DLD1 (cell line): ENCODE measurements at regions not wholly inside any gene's neighbourhood (a gene's known extent, or its start where the extent isn't known, plus 50 kb on each side); places are given as distances from the start of the nearest gene placed in this dataset.

Source experiments
- in situ Hi-C: cut with HindIII; loops from 2 replicates; pipeline ENCODE4 v1.10.0; 2017; ENCODE audit warnings: low sequenced_read_pairs

DNA sequence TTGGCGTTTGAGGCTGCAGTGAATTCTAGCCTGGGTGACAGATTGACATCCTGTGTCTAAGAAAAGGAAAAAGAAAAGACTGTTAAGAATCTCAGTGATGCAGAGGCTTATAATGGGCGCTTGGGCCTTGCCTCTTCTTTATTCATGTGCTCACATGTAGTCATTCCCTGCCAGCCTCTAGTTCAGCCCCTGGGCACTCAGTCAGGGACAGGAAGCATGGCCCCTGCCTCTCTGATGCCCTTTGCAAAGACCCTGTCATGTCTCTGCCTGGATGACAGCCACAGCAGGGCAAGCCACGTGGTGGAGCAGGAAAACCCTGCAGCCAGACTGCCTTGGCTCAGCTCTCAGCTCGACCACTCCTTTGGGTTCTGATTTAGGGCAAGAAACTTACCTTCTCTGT is 368.9 kb downstream of the RPS24 start:
- in situ Hi-C loops = no loop called here

DNA sequence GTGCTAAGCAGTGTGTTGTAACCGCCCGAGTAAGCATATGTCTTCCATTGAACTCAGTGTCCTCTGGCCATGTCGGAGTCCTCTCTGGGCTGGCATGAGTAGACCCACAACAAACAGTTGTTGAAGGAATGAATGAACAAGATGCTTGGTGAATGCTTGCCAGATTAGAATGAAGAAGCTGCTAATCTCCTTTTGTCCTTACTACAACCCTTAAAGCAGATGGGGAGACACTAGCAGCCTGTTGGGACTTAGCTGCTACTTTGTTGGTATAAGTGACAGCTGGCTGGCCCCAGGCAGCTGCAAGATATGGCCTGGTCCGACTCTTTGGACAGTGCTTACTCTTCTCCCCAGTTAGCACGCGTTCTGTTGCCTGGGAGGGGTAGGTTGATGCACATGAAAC is 370.1 kb downstream of the RPS24 start:
- in situ Hi-C loops = no loop called here

DNA sequence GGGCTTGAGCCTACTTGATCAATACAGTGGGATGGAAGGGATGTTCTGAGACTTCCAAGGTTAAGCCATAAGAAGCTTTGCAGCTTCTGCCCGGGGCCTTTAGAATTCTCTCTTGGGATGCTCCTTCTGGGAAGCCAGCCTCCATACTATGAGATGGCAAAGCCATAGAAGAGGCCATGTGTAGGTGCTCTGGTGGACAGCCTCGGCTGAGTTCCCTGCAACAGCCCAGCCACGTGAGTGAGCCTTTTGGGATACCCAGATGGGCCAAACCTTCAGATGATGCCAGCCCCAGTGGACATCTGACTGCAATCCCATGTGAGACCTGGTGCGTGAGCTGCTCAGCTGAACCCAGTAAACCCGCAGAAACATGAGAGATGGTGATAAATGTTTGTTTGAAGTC is 370.6 kb downstream of the RPS24 start:
- in situ Hi-C loops = no loop called here

DNA sequence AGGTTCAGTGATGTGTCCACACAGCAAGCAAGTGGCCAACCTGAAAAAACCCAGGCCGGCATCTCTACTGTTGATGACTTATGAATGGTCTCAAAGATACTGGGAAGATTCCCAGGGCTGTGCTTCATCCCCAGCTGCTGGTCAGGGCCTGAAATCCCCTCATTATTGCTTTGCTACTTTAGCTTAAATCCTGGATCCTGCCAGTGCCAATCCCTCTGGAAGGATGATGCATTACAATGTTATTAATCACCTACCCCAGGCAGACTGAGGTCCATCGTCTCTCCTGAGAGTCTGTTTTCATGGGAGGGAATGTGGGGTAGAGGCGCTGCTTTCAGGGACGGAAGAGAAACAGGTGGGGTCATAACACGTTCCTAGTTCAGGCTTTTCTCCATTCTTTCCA is 371.6 kb downstream of the RPS24 start:
- in situ Hi-C loops = no loop called here

DNA sequence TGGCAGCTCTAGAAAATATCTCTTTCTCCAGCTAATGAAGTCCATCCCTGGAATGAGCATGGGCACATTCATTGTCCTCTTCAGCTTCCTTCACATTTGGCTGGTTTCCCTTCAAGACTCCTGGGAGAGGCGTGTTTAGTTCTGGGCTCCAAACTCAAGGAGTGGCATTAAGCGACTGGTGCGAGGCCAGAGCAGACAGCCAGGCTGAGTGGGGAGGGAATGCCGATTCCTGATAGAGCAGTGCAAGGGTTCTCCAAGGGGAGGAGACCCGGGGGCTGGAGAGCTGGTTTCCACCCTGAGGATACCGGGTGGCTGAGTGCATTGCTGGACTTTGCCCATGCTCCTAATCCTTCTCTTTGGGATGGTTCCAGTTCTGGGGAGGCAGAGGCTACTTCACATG is 372.1 kb downstream of the RPS24 start:
- in situ Hi-C loops = no loop called here

DNA sequence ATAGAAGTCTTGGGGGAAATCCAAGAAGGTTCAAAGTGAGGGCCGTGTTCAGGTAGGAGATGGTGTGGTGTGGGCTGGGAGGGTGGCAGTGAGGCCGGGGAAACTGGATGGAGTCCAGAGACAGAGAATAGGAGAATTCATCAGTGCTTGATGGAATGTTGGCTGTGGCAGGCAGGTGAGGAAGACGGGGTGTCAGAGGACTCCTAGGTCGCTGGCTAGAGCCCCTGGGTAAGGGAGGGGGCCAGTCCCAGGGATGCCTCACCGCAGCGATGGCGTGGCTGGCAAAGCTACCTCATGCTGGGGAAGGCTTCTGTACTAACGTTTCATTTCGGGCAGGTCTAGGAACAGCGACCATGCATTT is 373.0 kb downstream of the RPS24 start:
- in situ Hi-C loops = no loop called here

DNA sequence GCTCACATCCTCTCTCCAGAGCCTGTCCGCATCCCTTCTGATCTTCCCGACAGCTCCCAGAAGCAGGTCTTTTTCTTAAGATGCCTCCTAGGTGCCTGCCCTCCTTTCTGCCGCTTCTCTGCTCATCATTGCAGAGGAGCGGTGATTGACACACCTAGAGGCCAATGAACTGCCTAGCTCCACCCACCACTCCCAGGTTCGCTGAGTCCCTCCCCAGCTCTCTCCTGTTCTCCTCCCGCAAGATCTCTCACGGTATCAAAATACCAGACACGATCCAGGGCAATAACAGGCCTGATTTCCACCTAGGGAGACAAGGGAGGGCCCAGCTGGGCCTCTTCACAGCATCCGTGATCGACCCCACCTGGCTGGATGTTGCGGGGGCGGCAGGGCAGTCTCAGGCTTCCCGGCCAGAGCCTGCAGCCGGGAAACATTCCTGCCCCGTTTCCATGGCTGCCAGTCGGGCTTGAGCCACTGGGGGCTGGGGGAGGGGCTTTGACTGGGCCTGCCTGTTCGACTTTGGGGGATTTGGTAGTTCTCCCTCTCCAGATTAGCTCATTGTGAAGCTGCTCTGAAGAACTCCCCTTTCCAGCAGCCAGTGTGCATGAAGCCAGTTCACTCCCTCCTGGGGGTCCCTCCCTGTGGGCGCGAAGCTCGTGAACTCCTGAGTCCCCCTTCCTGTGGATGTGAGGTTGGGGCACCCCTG is 373.5 kb downstream of the RPS24 start:
- in situ Hi-C loops = no loop called here

DNA sequence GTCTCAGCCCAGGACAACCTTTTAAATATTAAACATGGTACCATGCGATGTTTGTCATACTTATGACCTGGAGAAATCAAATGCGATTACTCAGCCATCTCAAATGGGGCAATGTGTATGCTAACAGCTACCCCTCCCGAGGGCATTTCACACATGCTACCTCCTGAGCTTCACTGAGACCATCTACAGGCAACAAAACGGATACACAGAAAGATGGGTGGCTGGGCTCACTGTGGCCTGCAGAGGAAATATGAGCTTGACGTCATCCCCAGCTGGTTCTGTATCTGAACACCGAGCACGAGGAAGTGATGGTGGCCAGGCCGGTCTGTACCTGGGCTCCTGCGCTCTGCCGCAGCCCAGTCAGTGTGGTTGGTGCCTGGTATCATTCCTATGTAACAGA is 374.3 kb downstream of the RPS24 start:
- in situ Hi-C loops = no loop called here

DNA sequence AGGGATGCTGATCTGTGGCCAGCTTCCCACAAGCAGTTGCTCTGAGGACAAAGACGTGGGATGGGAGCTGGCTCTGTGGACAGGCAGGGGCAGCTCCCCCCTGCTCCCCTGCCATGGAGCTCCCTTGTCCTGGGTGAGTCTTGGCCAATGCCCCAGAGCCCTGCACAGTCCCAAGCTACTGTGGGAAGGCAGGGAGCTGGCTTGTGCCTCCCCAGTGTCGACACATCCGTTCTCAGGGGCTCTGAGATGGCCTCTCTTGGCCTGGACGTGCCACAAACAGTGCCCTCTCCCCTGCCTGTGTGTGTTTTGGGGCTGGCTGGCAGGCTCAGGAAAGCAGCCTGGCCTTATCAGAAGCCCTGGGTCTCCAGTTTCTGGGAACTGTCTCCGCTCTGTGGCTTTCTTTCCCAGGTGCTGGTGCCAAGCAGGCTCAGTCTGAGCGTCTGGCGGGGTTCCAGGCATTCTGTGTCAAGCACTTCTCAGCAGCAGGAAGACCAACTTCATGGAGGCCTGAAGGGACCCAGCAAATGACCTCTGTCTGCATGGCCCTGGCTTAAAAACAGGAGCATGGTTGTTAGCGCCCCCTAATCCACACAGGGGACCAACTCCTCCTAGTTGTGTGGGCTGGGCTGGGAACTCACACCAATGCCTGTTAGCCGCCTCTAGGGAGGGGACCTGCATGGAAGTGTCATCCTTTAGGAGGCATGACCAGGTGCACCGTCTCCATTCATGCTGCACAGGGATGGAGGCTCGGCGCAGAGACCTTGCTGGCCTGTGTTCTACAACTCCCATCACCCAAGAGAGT is 375.2 kb downstream of the RPS24 start:
- in situ Hi-C loops = no loop called here

DNA sequence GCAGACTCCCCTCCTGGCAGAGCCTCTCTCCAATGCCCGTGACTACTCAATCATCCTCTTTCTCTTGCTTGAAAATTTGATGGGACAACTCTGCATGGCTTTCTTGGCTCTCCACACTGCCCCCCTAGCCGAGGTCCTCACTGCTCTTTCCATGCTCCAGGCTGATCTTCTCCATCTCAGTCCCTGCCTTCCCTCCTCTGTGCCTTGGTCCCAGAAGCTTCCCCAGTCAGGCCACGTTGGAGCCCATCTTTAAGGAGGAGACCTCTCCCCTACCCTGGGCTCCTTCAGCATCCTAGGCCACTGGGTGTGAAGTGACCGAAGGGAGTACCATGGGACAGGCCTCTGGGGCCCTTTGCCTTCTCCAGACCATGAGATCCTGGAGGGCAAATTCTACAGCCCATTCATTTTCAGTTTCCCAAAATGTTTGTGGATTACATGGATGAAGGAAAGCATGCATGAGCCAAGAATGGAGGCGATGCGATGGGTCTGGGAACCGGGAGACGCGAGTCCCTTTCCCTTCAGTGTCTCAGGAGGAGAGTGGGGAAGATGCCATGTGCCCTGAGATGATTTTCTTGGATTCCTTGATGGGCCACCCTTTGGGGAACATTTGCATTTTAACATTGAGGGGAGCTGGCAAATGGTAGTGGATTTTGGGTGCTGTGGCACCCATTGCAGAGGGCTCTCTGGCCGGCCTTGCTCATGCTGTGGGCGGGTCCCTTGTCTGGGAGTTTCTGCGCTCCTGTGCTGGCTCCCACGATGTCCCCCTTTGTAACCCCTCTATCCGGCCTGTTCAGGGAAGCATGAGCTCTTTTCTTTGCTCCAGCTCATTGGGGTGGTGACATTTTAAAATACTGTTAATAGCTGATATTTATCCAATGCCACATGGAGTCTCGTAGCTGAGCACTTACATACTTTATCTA is 376.6 kb downstream of the RPS24 start:
- in situ Hi-C loops = no loop called here

DNA sequence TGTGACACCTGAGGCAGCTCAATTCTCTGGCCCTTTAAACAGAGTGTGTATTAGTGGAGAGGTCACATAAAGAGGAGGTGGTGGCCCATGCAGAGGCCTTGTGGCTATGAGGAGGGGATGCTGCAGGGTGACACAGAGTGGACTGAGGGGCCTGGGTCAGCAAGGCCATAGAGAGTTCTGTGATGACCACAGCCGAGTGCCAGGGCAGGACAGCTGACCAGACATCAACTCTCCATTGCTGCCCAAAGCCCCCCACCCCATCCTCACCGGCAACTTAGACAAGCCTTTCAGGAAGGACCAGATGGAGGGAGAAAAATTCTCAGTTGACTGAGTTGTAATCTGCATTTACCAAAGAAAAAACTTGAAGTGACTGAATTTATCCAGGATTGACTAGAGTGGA is 378.1 kb downstream of the RPS24 start:
- in situ Hi-C loops = no loop called here

DNA sequence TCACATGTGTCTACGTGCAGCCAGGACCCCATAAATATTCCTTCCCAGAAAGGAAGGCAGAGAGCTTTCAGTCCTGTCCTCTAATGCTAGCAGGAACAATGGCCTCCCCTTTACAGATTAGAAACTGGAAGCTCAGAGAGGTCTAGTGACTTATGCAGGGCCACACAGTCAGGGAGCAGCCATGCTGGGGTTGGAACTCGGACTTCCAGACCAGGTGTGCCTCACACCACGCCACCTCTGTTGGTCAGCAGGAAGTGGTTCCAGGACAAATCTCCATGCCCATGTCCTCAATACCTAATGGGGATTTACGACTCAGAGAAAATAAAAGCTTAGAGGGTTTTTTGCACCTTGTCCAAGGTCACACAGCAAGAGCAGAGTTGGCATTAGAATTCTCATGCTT is 378.9 kb downstream of the RPS24 start:
- in situ Hi-C loops = no loop called here

DNA sequence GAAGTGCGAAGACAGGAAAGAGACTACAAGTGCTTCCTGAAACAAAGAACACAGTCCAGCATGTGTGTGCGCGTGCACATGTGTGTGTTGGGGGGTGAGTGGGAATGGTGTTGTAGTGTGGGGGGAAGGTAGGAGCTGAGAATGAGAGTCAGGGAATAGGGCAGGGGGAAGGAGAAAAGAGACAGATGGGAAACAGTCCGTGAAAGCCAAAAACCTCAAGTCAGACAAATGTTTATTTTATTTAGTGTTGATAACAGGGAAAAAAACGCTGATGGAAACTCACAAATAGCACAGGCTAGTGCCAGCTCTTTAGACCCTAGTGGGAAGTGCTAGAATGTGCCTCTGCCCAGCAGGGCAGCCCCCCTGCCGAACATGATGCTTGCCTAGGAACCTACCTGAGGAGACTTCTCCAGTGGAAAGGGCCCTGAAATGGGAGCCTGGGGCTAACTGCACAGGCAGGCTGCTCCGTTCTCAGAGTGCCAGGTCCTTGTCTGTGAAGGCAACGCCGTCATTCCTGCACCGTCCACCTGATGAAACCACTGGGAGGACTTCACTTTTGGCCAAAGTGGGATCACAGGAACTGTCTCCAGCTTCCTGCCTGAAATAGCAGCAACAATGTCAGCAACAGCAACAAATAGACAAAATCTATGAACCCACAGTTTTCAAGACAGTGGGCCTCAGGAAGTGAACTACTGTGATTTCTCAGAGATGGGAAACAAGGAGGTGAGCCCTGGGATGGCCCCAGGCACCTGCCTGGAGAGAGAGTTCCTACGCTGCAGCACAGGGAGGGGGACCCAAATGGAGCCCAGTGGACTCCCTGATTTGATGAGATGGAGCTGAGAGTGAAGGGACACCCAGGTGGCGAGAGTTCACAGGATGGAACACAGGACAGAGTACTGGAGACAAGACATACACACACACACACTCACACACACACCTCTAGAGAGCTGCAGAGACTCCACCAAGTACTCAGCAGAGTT is 379.7 kb downstream of the RPS24 start:
- in situ Hi-C loops = no loop called here

DNA sequence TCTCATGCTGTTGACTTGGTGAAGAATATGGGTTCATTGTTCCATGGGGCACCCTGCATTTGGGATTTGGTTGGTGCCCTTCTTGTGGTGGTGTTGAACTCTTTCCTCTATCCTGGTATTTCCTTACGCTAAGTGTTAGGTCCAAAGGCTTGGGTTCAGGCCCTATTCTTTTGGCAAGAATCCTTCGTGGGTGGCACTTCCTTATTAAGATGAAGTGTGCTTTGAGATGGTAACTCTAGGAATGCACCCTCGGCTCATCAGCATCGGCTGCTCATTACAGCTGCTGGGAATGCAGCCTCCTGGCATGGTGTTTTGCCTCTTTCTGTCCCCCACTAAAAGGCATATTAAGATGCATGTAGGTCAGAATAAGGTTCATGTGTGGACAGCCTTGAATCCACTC is 380.7 kb downstream of the RPS24 start:
- in situ Hi-C loops = no loop called here

DNA sequence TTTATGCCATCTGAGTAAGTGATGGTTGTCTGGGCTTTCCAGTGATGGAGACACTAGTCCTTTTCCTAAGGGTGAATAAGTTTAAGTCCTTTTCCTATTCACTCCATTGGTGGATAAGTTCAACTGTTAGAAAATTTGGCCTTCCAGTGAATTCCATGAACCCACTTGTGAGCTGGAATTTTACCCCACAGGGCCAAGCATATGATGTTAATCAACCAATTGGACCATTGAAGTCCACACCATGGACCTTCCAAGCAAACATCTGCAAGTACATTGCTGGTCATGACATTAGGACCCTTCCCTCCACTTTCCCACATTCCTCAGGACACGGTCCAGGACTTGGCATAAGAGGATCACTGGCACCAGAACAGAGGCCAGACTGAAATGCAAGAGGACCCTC is 381.4 kb downstream of the RPS24 start:
- in situ Hi-C loops = no loop called here

DNA sequence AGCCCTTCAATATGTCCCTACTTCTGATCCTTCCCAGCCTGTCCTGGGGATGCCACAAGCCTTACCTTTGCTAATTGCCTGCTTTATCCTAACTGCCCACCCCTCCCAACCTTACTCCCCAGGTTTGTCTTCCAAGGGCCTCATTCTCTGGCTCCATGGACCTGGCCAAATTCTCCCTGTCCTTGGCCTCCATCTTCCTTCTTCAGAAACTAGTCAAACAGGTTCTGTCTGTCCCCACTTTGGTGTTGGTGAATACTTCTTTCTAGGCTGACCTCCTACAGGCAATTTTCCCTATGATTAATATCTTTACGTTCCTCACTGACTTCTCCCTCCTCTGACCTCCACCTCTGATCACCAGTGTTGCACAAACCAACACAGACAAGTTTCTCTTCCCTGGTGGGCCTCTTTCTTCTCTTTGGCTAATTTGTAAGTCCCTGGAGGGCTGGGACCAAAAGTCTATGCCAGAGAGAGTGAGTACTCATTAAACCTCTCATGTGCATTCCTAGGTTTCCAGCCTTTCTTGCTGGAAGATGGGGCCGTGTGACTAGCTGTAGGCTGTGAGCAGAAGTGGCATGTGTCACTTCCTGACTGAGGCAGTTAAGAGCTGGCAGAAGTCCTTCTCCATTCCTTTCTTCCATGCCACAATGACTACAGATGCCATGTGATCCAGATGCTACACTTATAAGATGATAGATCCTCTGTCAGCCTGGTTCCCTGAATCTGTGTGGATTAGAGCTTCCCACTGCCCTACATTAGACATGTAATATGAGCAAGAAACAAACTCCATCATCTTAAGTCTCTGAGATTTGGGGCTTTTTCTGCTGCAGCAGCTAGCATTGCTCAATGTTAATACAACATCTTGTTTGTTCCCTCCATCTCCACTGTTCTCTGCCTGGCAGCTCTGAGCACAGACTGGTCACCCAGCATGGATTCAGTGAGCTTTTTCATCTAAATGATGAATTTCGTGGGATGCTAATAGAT is 382.7 kb downstream of the RPS24 start:
- in situ Hi-C loops = no loop called here

DNA sequence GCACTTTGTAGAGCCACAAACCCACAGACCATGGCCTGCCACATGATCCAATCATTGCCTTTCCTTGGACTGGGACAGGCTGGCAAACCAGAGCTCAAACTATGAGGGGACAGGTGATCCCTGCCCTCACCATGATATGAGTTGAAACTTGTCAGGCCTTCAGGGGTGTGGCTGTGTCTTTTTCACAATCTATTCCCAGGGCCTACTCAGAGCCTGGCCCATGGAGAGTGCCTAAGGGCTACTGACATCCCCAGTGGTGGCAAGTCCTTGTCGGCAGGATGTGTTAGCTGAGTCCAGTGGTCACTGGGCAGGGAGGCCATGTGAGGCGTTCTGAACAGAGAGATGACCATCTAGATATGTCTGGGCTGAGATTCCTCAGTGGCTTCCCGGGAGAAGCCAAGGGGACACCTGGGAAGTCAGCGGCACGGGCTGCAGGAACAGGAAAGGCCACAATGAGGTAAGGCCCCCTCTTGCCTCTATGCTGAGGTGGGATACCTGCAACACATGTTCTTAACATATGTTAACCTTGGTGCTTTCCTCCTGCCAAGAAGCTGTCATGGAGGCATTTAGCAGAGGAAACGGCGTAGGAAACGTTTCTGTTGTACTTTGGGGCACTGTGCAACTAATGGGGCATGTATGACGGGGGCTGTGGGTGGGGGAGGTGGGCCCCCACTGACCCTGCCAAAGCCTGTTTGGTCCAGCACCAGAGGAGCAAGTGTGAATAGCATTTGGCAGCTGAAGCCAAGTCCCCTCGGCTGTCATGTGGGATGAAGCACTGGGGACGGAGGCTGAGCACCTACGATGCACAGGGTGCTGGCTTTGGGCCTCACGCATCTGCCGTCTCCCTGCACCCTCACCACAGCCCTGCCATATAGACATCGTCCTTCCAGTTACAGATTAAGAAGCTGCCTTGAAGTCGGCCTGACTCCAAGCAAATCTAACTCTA is 384.0 kb downstream of the RPS24 start:
- in situ Hi-C loops = no loop called here
